Common myeloid progenitor, CD34-positive (primary cell): ENCODE measurements at regions not wholly inside any gene's neighbourhood (a gene's known extent, or its start where the extent isn't known, plus 50 kb on each side); places are given as distances from the start of the nearest gene placed in this dataset.

ENCODE experiments used
- CTCF ChIA-PET: fragments of 350-600 bp; sonication (Branson Sonifier 250); formaldehyde crosslinking; loops from one replicate; lab custom pipeline; 2021; ENCODE audit warnings: antibody characterized with exemption; lab: Charles Lee
- POLR2A ChIA-PET: fragments of 350-600 bp; sonication (Branson Sonifier 250); formaldehyde crosslinking; loops from one replicate; lab custom pipeline; 2021; ENCODE audit warnings: antibody characterized with exemption; lab: Charles Lee
- DNase-seq, 3 donors: peaks; one replicate each; pipeline versions ENCODE4 v3.0.0 to v3.0.0-alpha.2; 2013
- H3K27ac ChIP-seq, 2 experiments: 1 replicate in 1 of 2; 2 replicates in 1 of 2; pipeline ENCODE4 v1.7.0; 2013; ENCODE audit warnings: inconsistent platforms in 2 of 2, low read length in 2 of 2, mild to moderate bottlenecking in 2 of 2, low read depth in 1 of 2, moderate library complexity in 1 of 2; ENCODE audit not compliant: severe bottlenecking in 2 of 2, insufficient read depth in 1 of 2, poor library complexity in 1 of 2
- H3K27me3 ChIP-seq, 5 experiments: replicated peaks in 2 of 5; 1 replicate in 3 of 5; 2 replicates in 2 of 5; pipeline versions ENCODE4 v1.6.1 to v1.7.0; 2013; ENCODE audit warnings: low read length in 4 of 5, mild to moderate bottlenecking in 2 of 5, moderate library complexity in 2 of 5, inconsistent platforms in 1 of 5; ENCODE audit not compliant: insufficient read depth in 5 of 5, control insufficient read depth in 4 of 5
- H3K36me3 ChIP-seq, 4 experiments: 1 replicate in 2 of 4; 2 replicates in 2 of 4; pipeline versions ENCODE4 v1.6.1 to v1.7.0; 2013; ENCODE audit warnings: low read length in 3 of 4, control low read depth in 1 of 4, mild to moderate bottlenecking in 1 of 4; ENCODE audit not compliant: control insufficient read depth in 4 of 4, insufficient read depth in 4 of 4
- H3K4me1 ChIP-seq, 4 experiments: 1 replicate in 3 of 4; 2 replicates in 1 of 4; pipeline versions ENCODE4 v1.6.1 to v1.7.1; 2013; ENCODE audit warnings: low read length in 3 of 4, mild to moderate bottlenecking in 3 of 4, control low read depth in 1 of 4, inconsistent platforms in 1 of 4, moderate library complexity in 1 of 4; ENCODE audit not compliant: control insufficient read depth in 4 of 4, insufficient read depth in 4 of 4; ENCODE audit errors: control extremely low read depth in 1 of 4
- H3K4me3 ChIP-seq, 7 experiments: 1 replicate in 4 of 7; 2 replicates in 3 of 7; pipeline versions ENCODE4 v1.5.1 to v1.7.0; 2013; ENCODE audit warnings: mild to moderate bottlenecking in 7 of 7, low read length in 6 of 7, moderate library complexity in 6 of 7, inconsistent platforms in 2 of 7, low read depth in 2 of 7, control low read depth in 1 of 7; ENCODE audit not compliant: insufficient read depth in 4 of 7, control insufficient read depth in 1 of 7; ENCODE audit errors: extremely low read depth in 1 of 7
- H3K9me3 ChIP-seq, 5 experiments: 1 replicate in 4 of 5; 2 replicates in 1 of 5; pipeline versions ENCODE4 v1.6.1 to v1.7.1; 2013; ENCODE audit warnings: low read length in 4 of 5, mild to moderate bottlenecking in 2 of 5, inconsistent platforms in 1 of 5, low read depth in 1 of 5, moderate library complexity in 1 of 5; ENCODE audit not compliant: control insufficient read depth in 4 of 5, insufficient read depth in 2 of 5; ENCODE audit errors: control extremely low read depth in 1 of 5
- WGBS: methylation state at CpG from one replicate; pipeline ENCODE4 v1.1.5; 2013; ENCODE audit not compliant: insufficient coverage; 5-methylcytosine and 5-hydroxymethylcytosine counted together

DNA sequence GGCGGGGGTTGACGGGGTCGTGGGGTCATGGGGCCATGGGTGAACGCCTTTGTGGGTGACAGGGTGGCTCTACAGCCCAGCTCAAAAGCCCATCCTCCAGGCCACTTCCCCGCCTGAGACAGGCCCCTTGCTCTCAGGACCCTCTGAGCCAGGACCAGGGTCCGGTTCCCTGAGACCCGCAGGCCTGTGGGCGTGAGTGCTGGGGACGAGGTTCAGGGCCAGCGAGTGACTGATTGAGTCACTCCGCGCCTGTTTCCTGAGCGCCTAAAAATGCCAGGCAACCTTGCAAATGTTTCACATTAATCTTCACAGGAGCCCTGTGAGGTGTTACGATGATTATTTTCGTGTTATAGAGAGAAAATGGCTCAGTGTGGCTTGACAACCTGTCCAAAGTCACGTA, 97.8 kb downstream of the ZNF674 start:
- ChIA-PET POLR2A (no interaction called here), CTCF (no interaction called here)
- Histone ChIP-seq H3K27me3 (no peaks in the 10 kb centered on the region), H3K4me1 (peaks cover 4 to 26% (median 17%) of the 10 kb centered on the region in 4 experiments), H3K27ac (peak overlapping the region in 1 of 2 experiments; percentile 87), H3K36me3 (peaks cover 0 to 14% (median 0%) of the 10 kb centered on the region in 4 experiments), H3K4me3 (peak overlapping the region in 6 of 7 experiments; percentile 51 to 86 (median 74)), H3K9me3 (no peaks in the 10 kb centered on the region)
- DNase-seq = no peak
- WGBS = 40% methylated on average over 10 of the region's 16 CpGs

DNA sequence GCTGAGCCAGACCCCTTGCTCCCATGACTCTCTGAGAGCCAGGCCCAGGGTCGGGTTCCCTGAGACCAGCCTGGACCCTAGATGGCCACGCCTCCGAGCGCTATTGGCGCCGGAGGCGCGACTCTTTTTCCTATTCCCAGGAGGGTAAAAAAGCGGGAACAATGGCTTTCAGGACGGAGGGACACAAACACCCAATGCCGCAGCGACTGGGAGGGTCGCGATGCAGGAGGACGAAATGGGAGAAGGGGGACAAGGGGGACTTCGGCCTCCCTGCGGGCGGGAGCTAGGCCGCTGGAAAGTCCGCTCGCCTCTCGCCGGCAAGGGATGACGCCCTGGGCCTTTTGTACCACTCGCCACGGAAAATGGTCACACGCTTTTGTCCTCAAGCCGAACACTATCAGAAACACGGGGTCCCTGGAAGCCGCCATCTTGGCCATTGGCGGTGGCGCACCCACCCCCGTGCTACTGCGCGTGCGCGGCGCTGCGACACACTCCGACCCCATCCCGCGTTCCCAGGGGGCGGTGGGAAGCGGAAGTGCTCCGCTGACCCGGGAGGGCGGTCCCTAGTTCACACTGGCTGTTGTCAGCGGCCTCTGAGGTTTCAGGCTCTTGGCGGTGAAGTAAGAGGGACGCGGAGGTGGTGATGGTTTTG, 98.4 kb downstream of the ZNF674 start:
- Histone ChIP-seq H3K27ac (peak overlapping the region; percentile 52 to 87), H3K4me3 (peak overlapping the region; percentile 43 to 86 (median 74)), H3K36me3 (peaks cover 0 to 11% (median 0%) of the 10 kb centered on the region in 4 experiments), H3K9me3 (no peaks in the 10 kb centered on the region), H3K27me3 (no peaks in the 10 kb centered on the region), H3K4me1 (peaks cover 4 to 26% (median 17%) of the 10 kb centered on the region in 4 experiments)
- CTCF ChIA-PET = no interaction called here
- POLR2A ChIA-PET = no interaction called here
- peak; percentile 84 to 89 (median 88) for DNase-seq
- 38% methylated on average over 42 of the region's 51 CpGs for WGBS

DNA sequence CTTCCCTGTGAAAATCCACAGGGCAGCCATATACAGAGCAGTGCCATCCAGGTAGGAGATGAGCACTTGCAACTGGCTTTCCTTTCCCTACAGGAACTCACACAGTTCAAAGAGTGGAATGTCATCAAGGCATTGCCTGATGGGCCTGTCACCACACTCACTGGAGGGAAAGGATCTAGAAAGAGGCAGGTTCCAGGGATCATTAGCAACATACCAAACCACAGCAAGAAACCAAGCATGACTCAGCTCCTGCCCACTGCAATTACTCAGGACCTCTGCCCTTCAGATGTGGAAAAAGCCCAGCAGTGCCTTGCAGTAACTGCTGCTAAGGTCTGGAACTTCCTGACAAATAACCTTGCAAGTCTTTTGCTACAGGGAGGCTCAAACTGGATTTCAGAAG, 101.2 kb downstream of the ZNF674 start:
- ChIA-PET POLR2A (no interaction called here), CTCF (no interaction called here)
- H3K9me3 ChIP-seq = no peaks in the 10 kb centered on the region
- H3K4me1 ChIP-seq = peaks cover 4 to 26% (median 17%) of the 10 kb centered on the region in 4 experiments
- peak; percentile 42 to 85 (median 83) for DNase-seq
- H3K27ac ChIP-seq = no peak overlapping the region
- H3K27me3 ChIP-seq = no peaks in the 10 kb centered on the region
- H3K4me3 ChIP-seq = peak overlapping the region in 1 of 7 experiments; percentile 14
- no peaks in the 10 kb centered on the region for H3K36me3 ChIP-seq

DNA sequence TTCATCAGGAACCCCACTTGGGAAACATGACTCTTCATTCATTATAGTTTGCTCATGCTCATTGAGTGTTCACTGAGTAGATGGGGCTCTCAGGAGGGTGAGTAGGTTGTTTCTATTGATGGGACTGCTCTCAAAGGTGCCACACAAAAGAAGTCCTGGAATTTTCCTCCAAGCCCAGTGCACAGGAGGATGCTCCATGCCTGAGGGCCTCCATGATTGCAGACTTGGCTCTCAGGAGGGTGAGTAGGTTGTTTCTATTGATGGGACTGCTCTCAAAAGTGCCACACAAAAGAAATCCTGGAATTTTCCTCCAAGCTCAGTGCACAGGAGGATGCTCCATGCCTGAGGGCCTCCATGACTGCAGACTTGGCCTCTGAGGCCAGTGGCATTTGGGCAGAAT, 108.5 kb downstream of the ZNF674 start:
- ChIA-PET CTCF (no interaction called here), POLR2A (no interaction called here)
- no peak overlapping the region for H3K27ac ChIP-seq
- no peak overlapping the region for H3K4me3 ChIP-seq
- no peaks in the 10 kb centered on the region for H3K4me1 ChIP-seq
- no peaks in the 10 kb centered on the region for H3K36me3 ChIP-seq
- H3K9me3 ChIP-seq = peaks cover 0 to 2% (median 0%) of the 10 kb centered on the region in 5 experiments
- H3K27me3 ChIP-seq = peaks cover 0 to 7% (median 0%) of the 10 kb centered on the region in 5 experiments
- no peak for DNase-seq

DNA sequence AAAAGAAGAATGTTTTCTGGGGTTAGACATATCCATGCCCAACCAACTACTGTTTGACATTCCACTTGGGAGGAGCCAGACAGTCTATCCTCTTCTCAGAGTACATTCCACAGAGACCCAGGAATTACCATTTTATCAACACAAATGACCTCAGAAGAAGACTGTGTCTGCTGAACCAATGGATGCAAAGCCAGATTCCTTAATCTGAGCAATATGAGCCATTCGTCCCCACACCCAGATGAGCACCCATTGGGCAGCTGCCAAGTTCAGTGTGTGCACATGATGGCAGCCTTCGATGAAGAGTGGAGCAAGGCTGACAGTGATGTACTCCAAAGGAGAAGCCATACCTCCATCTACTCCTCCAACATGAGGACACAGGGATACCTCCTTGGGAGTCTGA, 111.3 kb downstream of the ZNF674 start:
- H3K4me1 ChIP-seq = no peaks in the 10 kb centered on the region
- H3K4me3 ChIP-seq = no peak overlapping the region
- POLR2A ChIA-PET = no interaction called here
- H3K36me3 ChIP-seq = no peaks in the 10 kb centered on the region
- H3K27me3 ChIP-seq = peaks cover 0 to 7% (median 0%) of the 10 kb centered on the region in 5 experiments
- H3K9me3 ChIP-seq = peaks cover 0 to 2% (median 0%) of the 10 kb centered on the region in 5 experiments
- no peak overlapping the region for H3K27ac ChIP-seq
- 100% methylated on average over 1 of the region's 2 CpGs for WGBS
- DNase-seq = no peak
- CTCF ChIA-PET = no interaction called here

DNA sequence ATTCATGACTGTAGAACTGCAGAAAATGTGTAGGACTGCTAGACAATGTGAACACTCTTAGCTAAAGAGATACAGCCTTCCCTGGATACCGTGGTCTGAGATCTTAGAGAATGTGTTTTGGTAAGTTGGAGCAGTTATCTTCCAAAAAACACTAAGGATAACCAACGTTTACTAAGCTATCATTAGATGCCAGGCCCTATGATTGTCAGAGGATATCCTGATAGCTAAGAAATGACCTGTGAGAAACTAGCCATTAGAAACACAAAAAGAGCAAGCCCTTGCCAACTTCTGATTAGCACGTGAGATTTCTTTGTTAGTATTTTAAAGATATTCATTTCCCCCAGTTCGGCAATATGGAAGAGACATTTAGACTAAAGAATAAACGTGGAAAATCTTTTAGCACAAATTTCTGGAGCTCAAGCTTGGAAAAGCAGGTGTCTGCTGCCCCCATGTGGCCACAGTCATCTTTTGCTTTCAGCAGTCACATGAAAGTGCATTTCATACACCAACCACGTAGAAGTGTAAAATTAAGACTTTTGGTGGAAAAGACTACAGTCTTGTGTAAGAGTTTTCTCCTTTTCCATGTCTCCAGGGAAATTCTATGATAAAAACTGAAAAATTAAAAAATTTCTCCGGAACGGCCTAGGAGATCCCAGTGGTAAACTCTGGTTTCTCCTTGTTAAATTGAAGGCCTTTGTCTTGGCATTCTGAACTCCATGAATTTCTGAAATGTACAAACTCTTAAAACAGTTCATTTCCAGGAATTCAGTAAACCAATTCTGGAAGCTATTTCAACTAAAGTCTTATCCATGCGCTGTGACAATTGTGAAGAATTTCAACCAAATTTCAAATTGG, 136.4 kb downstream of the ZNF674 start:
- Histone ChIP-seq H3K27ac (no peak overlapping the region), H3K36me3 (no peaks in the 10 kb centered on the region), H3K9me3 (no peaks in the 10 kb centered on the region), H3K27me3 (peaks cover 0 to 4% (median 0%) of the 10 kb centered on the region in 5 experiments), H3K4me3 (no peak overlapping the region), H3K4me1 (no peaks in the 10 kb centered on the region)
- WGBS = 29% methylated on average over 3 of the region's 9 CpGs
- DNase-seq = peak; percentile 55 to 83 (median 71)
- ChIA-PET CTCF (interaction anchor here (0.8 to 2.0 kb wide), 7 partner anchors 11 to 1093 kb away, joined by 3 to 6 read pairs (median 4); no protein-coding TSS in a partner anchor), POLR2A (interaction anchor here (0.6 kb wide), 1 partner anchor 1291 kb away, joined by 3 read pairs; no protein-coding TSS in a partner anchor)

DNA sequence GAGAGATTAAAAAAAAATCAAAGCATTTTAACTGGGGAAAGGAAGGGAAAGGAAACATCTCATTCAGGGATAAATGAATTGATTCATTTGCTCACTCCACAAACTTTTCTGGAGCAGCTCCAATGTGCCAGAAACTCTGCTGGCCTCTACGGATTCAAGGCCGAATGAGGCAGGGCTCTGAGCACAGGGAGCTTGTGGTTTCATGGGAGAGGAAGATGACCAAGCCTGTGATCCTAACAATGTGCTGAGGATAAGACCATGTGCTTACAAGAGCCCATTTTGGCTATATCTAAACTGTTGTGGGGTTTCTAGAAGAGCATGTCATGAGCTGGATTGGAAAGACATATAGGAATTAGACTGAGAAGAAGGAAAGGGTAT, 137.5 kb downstream of the ZNF674 start:
- no peak for DNase-seq
- WGBS = no CpG with 5 or more reads among the region's 2 CpGs
- Histone ChIP-seq H3K36me3 (no peaks in the 10 kb centered on the region), H3K4me3 (no peak overlapping the region), H3K27me3 (peaks cover 0 to 4% (median 0%) of the 10 kb centered on the region in 5 experiments), H3K4me1 (no peaks in the 10 kb centered on the region), H3K9me3 (no peaks in the 10 kb centered on the region), H3K27ac (no peak overlapping the region)
- POLR2A ChIA-PET = no interaction called here
- CTCF ChIA-PET = interaction anchor here (0.8 to 2.0 kb wide), 6 partner anchors 10 to 1085 kb away, joined by 3 to 6 read pairs (median 4); no protein-coding TSS in a partner anchor
